ENCODE measurements at regions not wholly inside any gene's neighbourhood (a gene's known extent, or its start where the extent isn't known, plus 50 kb on each side); places are given as distances from the start of the nearest gene placed in this dataset.
"Not testable (repeated sequence)": the region's sequence is repeated elsewhere in the genome, so short reads cannot be mapped to it uniquely, and the experiment has no call there.

- not testable (repeated sequence) for H3K36me3 Mint-ChIP-seq, H3K9me3 Mint-ChIP-seq, H3K4me1 Mint-ChIP-seq, H3K27me3 Mint-ChIP-seq, H3K27ac Mint-ChIP-seq, H3K4me3 Mint-ChIP-seq
Measured at GRCh38 chr21:9749741-9750230, 771.6 kb upstream of the TPTE start.

GRCh38 chr21:9750341-9751086, 770.9 kb upstream of the TPTE start:
- Mint-ChIP-seq H3K27me3 (no peaks in the 10 kb centered on the region), H3K36me3 (no peaks in the 10 kb centered on the region), H3K27ac (no peak overlapping the region), H3K4me1 (no peaks in the 10 kb centered on the region), H3K9me3 (peaks cover 0 to 3% (median 0%) of the 10 kb centered on the region in 3 donors), H3K4me3 (no peak overlapping the region)

- not testable (repeated sequence) for H3K27me3 Mint-ChIP-seq, H3K4me1 Mint-ChIP-seq, H3K27ac Mint-ChIP-seq, H3K9me3 Mint-ChIP-seq, H3K36me3 Mint-ChIP-seq, H3K4me3 Mint-ChIP-seq
Measured at GRCh38 chr21:9751087-9751585, 770.2 kb upstream of the TPTE start.

- H3K4me1 Mint-ChIP-seq, H3K9me3 Mint-ChIP-seq, H3K27ac Mint-ChIP-seq, H3K27me3 Mint-ChIP-seq, H3K4me3 Mint-ChIP-seq, H3K36me3 Mint-ChIP-seq: not testable (repeated sequence)
Measured at GRCh38 chr21:9752028-9752427, 769.4 kb upstream of the TPTE start.

- not testable (repeated sequence) for H3K4me3 Mint-ChIP-seq, H3K9me3 Mint-ChIP-seq, H3K27ac Mint-ChIP-seq, H3K36me3 Mint-ChIP-seq, H3K27me3 Mint-ChIP-seq, H3K4me1 Mint-ChIP-seq
Measured at GRCh38 chr21:9753441-9753840, 767.9 kb upstream of the TPTE start.

- H3K27me3 Mint-ChIP-seq: no peaks in the 10 kb centered on the region
- H3K4me1 Mint-ChIP-seq: no peaks in the 10 kb centered on the region
- H3K27ac Mint-ChIP-seq: no peak overlapping the region
- no peaks in the 10 kb centered on the region for H3K36me3 Mint-ChIP-seq
- H3K4me3 Mint-ChIP-seq: no peak overlapping the region
- peaks cover 0 to 3% (median 0%) of the 10 kb centered on the region in 3 donors for H3K9me3 Mint-ChIP-seq
Measured at GRCh38 chr21:9753943-9754342, 767.4 kb upstream of the TPTE start.

GRCh38 chr21:9754434-9754833, 766.9 kb upstream of the TPTE start:
- H3K27me3 Mint-ChIP-seq, H3K4me3 Mint-ChIP-seq, H3K9me3 Mint-ChIP-seq, H3K27ac Mint-ChIP-seq, H3K36me3 Mint-ChIP-seq, H3K4me1 Mint-ChIP-seq: not testable (repeated sequence)

- no peak overlapping the region for H3K27ac Mint-ChIP-seq
- H3K36me3 Mint-ChIP-seq: no peaks in the 10 kb centered on the region
- no peak overlapping the region for H3K4me3 Mint-ChIP-seq
- H3K4me1 Mint-ChIP-seq: no peaks in the 10 kb centered on the region
- H3K9me3 Mint-ChIP-seq: peaks cover 0 to 3% (median 0%) of the 10 kb centered on the region in 3 donors
- H3K27me3 Mint-ChIP-seq: no peaks in the 10 kb centered on the region
Measured at GRCh38 chr21:9755611-9756010, 765.8 kb upstream of the TPTE start.

- H3K9me3 Mint-ChIP-seq: peaks cover 0 to 3% (median 0%) of the 10 kb centered on the region in 3 donors
- no peak overlapping the region for H3K27ac Mint-ChIP-seq
- H3K4me3 Mint-ChIP-seq: no peak overlapping the region
- H3K4me1 Mint-ChIP-seq: no peaks in the 10 kb centered on the region
- no peaks in the 10 kb centered on the region for H3K27me3 Mint-ChIP-seq
- no peaks in the 10 kb centered on the region for H3K36me3 Mint-ChIP-seq
Measured at GRCh38 chr21:9756677-9757076, 764.7 kb upstream of the TPTE start.

GRCh38 chr21:9757118-9757517, 764.3 kb upstream of the TPTE start:
- H3K27ac Mint-ChIP-seq, H3K4me1 Mint-ChIP-seq, H3K4me3 Mint-ChIP-seq: not testable (repeated sequence)

GRCh38 chr21:9757572-9757971, 763.8 kb upstream of the TPTE start:
- H3K9me3 Mint-ChIP-seq: not testable (repeated sequence)

More at GRCh38 chr21:9757118-9757517, 764.3 kb upstream of the TPTE start:
- not testable (repeated sequence) for H3K36me3 Mint-ChIP-seq, H3K27me3 Mint-ChIP-seq, H3K9me3 Mint-ChIP-seq

GRCh38 chr21:9758141-9758540, 763.2 kb upstream of the TPTE start:
- no peaks in the 10 kb centered on the region for H3K27me3 Mint-ChIP-seq
- no peaks in the 10 kb centered on the region for H3K36me3 Mint-ChIP-seq
- no peaks in the 10 kb centered on the region for H3K4me1 Mint-ChIP-seq
- no peak overlapping the region for H3K27ac Mint-ChIP-seq
- no peak overlapping the region for H3K4me3 Mint-ChIP-seq
- H3K9me3 Mint-ChIP-seq: peaks cover 0 to 3% (median 0%) of the 10 kb centered on the region in 3 donors

More at GRCh38 chr21:9757572-9757971, 763.8 kb upstream of the TPTE start:
- H3K4me3 Mint-ChIP-seq, H3K4me1 Mint-ChIP-seq, H3K27ac Mint-ChIP-seq, H3K27me3 Mint-ChIP-seq, H3K36me3 Mint-ChIP-seq: not testable (repeated sequence)

GRCh38 chr21:9758888-9759287, 762.5 kb upstream of the TPTE start:
- Mint-ChIP-seq H3K36me3 (no peaks in the 10 kb centered on the region), H3K4me1 (no peaks in the 10 kb centered on the region), H3K27ac (no peak overlapping the region), H3K9me3 (peaks cover 0 to 3% (median 0%) of the 10 kb centered on the region in 3 donors), H3K4me3 (no peak overlapping the region), H3K27me3 (no peaks in the 10 kb centered on the region)

- H3K4me1 Mint-ChIP-seq: no peaks in the 10 kb centered on the region
- H3K36me3 Mint-ChIP-seq: no peaks in the 10 kb centered on the region
- no peak overlapping the region for H3K27ac Mint-ChIP-seq
- H3K27me3 Mint-ChIP-seq: no peaks in the 10 kb centered on the region
- no peak overlapping the region for H3K4me3 Mint-ChIP-seq
- no peaks in the 10 kb centered on the region for H3K9me3 Mint-ChIP-seq
Measured at GRCh38 chr21:9759972-9760371, 761.4 kb upstream of the TPTE start.

GRCh38 chr21:9760398-9761074, 760.8 kb upstream of the TPTE start:
- H3K27ac Mint-ChIP-seq: no peak overlapping the region
- no peaks in the 10 kb centered on the region for H3K4me1 Mint-ChIP-seq
- H3K36me3 Mint-ChIP-seq: no peaks in the 10 kb centered on the region
- no peaks in the 10 kb centered on the region for H3K27me3 Mint-ChIP-seq
- no peaks in the 10 kb centered on the region for H3K9me3 Mint-ChIP-seq
- H3K4me3 Mint-ChIP-seq: no peak overlapping the region

GRCh38 chr21:9763306-9763705, 758.1 kb upstream of the TPTE start:
- no peaks in the 10 kb centered on the region for H3K36me3 Mint-ChIP-seq
- no peak overlapping the region for H3K27ac Mint-ChIP-seq
- no peaks in the 10 kb centered on the region for H3K4me1 Mint-ChIP-seq
- H3K9me3 Mint-ChIP-seq: no peaks in the 10 kb centered on the region
- H3K27me3 Mint-ChIP-seq: no peaks in the 10 kb centered on the region
- no peak overlapping the region for H3K4me3 Mint-ChIP-seq

Data from IgD-negative memory B cell (primary cell).